HCT116 (cell line): ENCODE measurements at regions not wholly inside any gene's neighbourhood (a gene's known extent, or its start where the extent isn't known, plus 50 kb on each side); places are given as distances from the start of the nearest gene placed in this dataset.

Experiments
- CTCF ChIP-seq, 3 experiments: fragments of 200-600 bp in 1 of 3; sonication (generic) in 1 of 3; IDR thresholded peaks in 2 of 3; conservative IDR thresholded peaks in 1 of 3; 2 replicates each; pipeline ENCODE4 v1.5.1; 2012 to 2017; ENCODE audit warnings: low read depth in 2 of 3, low read length in 2 of 3, antibody characterized with exemption in 1 of 3, borderline replicate concordance in 1 of 3, control low read depth in 1 of 3, mild to moderate bottlenecking in 1 of 3, mixed read lengths in 1 of 3, mixed run types in 1 of 3, moderate library complexity in 1 of 3; ENCODE audit not compliant: insufficient read depth in 1 of 3
- JUND ChIP-seq: IDR thresholded peaks from 2 replicates; pipeline ENCODE4 v1.6.1; 2012
- SIN3A ChIP-seq: IDR thresholded peaks from 2 replicates; pipeline ENCODE4 v1.6.1; 2012; ENCODE audit warnings: low read depth

GRCh38 chr18:61951396-61951795 is 58.6 kb upstream of the RNF152 start:
- TF ChIP-seq JUND (no peak), CTCF (IDR thresholded peaks at IDR 0.05 in 2 of 3, conservative IDR thresholded peaks at IDR 0.05 in 1 of 3; ENCODE audit: borderline replicate concordance in 1 of 3, insufficient read depth in 1 of 3, low read depth in 2 of 3, low read length in 2 of 3) (no peak), SIN3A (no peak)
